ENCODE measurements at regions not wholly inside any gene's neighbourhood (a gene's known extent, or its start where the extent isn't known, plus 50 kb on each side); places are given as distances from the start of the nearest gene placed in this dataset.
"Not testable (repeated sequence)": the region's sequence is repeated elsewhere in the genome, so short reads cannot be mapped to it uniquely, and the experiment has no call there.

GRCh38 chr6:26749759-26750126 is 90.2 kb upstream of the ZNF322 start:
- not testable (repeated sequence) for H3K4me3 ChIP-seq (ENCODE audit: insufficient read depth, low read depth, low read length, poor library complexity, severe bottlenecking); H3K9me3 ChIP-seq (ENCODE audit: control insufficient read depth, low read length); H3K36me3 ChIP-seq (ENCODE audit: control insufficient read depth, insufficient read depth, low read length); H3K4me1 ChIP-seq (ENCODE audit: control insufficient read depth, insufficient read depth, low read length, poor library complexity, severe bottlenecking); H3K27ac ChIP-seq (ENCODE audit: insufficient read depth, low read length, poor library complexity, severe bottlenecking); DNase-seq
- peaks cover 10% of the 10 kb centered on the region for H3K27me3 ChIP-seq (replicated peaks; ENCODE audit: control insufficient read depth, insufficient read depth, low read length, poor library complexity, severe bottlenecking)

- Histone ChIP-seq H3K9me3 (ENCODE audit: control insufficient read depth, low read length) (no peaks in the 10 kb centered on the region), H3K27me3 (replicated peaks; ENCODE audit: control insufficient read depth, insufficient read depth, low read length, poor library complexity, severe bottlenecking) (peaks cover 12% of the 10 kb centered on the region), H3K27ac (ENCODE audit: insufficient read depth, low read length, poor library complexity, severe bottlenecking) (no peak overlapping the region), H3K36me3 (ENCODE audit: control insufficient read depth, insufficient read depth, low read length) (no peaks in the 10 kb centered on the region), H3K4me3 (ENCODE audit: insufficient read depth, low read depth, low read length, poor library complexity, severe bottlenecking) (no peak overlapping the region), H3K4me1 (ENCODE audit: control insufficient read depth, insufficient read depth, low read length, poor library complexity, severe bottlenecking) (no peaks in the 10 kb centered on the region)
- no peak for DNase-seq
Measured at GRCh38 chr6:26754212-26754611, 94.7 kb upstream of the ZNF322 start.

GRCh38 chr6:26754801-26755200 is 95.3 kb upstream of the ZNF322 start:
- H3K27ac ChIP-seq (ENCODE audit: insufficient read depth, low read length, poor library complexity, severe bottlenecking); DNase-seq; H3K36me3 ChIP-seq (ENCODE audit: control insufficient read depth, insufficient read depth, low read length); H3K4me3 ChIP-seq (ENCODE audit: insufficient read depth, low read depth, low read length, poor library complexity, severe bottlenecking); H3K4me1 ChIP-seq (ENCODE audit: control insufficient read depth, insufficient read depth, low read length, poor library complexity, severe bottlenecking); H3K9me3 ChIP-seq (ENCODE audit: control insufficient read depth, low read length): not testable (repeated sequence)
- H3K27me3 ChIP-seq (replicated peaks; ENCODE audit: control insufficient read depth, insufficient read depth, low read length, poor library complexity, severe bottlenecking), result peaks cover 12% of the 10 kb centered on the region

- peaks cover 12% of the 10 kb centered on the region for H3K27me3 ChIP-seq (replicated peaks; ENCODE audit: control insufficient read depth, insufficient read depth, low read length, poor library complexity, severe bottlenecking)
- H3K27ac ChIP-seq (ENCODE audit: insufficient read depth, low read length, poor library complexity, severe bottlenecking); H3K9me3 ChIP-seq (ENCODE audit: control insufficient read depth, low read length); H3K4me1 ChIP-seq (ENCODE audit: control insufficient read depth, insufficient read depth, low read length, poor library complexity, severe bottlenecking); H3K36me3 ChIP-seq (ENCODE audit: control insufficient read depth, insufficient read depth, low read length); H3K4me3 ChIP-seq (ENCODE audit: insufficient read depth, low read depth, low read length, poor library complexity, severe bottlenecking); DNase-seq: not testable (repeated sequence)
Measured at GRCh38 chr6:26756067-26756805, 96.7 kb upstream of the ZNF322 start.

GRCh38 chr6:26766203-26766902 is 106.8 kb upstream of the ZNF322 start:
- DNase-seq; H3K27me3 ChIP-seq (replicated peaks; ENCODE audit: control insufficient read depth, insufficient read depth, low read length, poor library complexity, severe bottlenecking); H3K27ac ChIP-seq (ENCODE audit: insufficient read depth, low read length, poor library complexity, severe bottlenecking); H3K4me1 ChIP-seq (ENCODE audit: control insufficient read depth, insufficient read depth, low read length, poor library complexity, severe bottlenecking); H3K4me3 ChIP-seq (ENCODE audit: insufficient read depth, low read depth, low read length, poor library complexity, severe bottlenecking); H3K9me3 ChIP-seq (ENCODE audit: control insufficient read depth, low read length); H3K36me3 ChIP-seq (ENCODE audit: control insufficient read depth, insufficient read depth, low read length): not testable (repeated sequence)

GRCh38 chr6:26770941-26771666 is 111.6 kb upstream of the ZNF322 start:
- H3K4me1 ChIP-seq (ENCODE audit: control insufficient read depth, insufficient read depth, low read length, poor library complexity, severe bottlenecking); H3K27me3 ChIP-seq (replicated peaks; ENCODE audit: control insufficient read depth, insufficient read depth, low read length, poor library complexity, severe bottlenecking); DNase-seq; H3K4me3 ChIP-seq (ENCODE audit: insufficient read depth, low read depth, low read length, poor library complexity, severe bottlenecking); H3K36me3 ChIP-seq (ENCODE audit: control insufficient read depth, insufficient read depth, low read length); H3K9me3 ChIP-seq (ENCODE audit: control insufficient read depth, low read length); H3K27ac ChIP-seq (ENCODE audit: insufficient read depth, low read length, poor library complexity, severe bottlenecking): not testable (repeated sequence)

GRCh38 chr6:26773414-26773813 is 113.9 kb upstream of the ZNF322 start:
- not testable (repeated sequence) for H3K4me3 ChIP-seq (ENCODE audit: insufficient read depth, low read depth, low read length, poor library complexity, severe bottlenecking); DNase-seq; H3K27ac ChIP-seq (ENCODE audit: insufficient read depth, low read length, poor library complexity, severe bottlenecking); H3K9me3 ChIP-seq (ENCODE audit: control insufficient read depth, low read length); H3K27me3 ChIP-seq (replicated peaks; ENCODE audit: control insufficient read depth, insufficient read depth, low read length, poor library complexity, severe bottlenecking); H3K4me1 ChIP-seq (ENCODE audit: control insufficient read depth, insufficient read depth, low read length, poor library complexity, severe bottlenecking); H3K36me3 ChIP-seq (ENCODE audit: control insufficient read depth, insufficient read depth, low read length)

- H3K36me3 ChIP-seq (ENCODE audit: control insufficient read depth, insufficient read depth, low read length); H3K4me1 ChIP-seq (ENCODE audit: control insufficient read depth, insufficient read depth, low read length, poor library complexity, severe bottlenecking); DNase-seq; H3K4me3 ChIP-seq (ENCODE audit: insufficient read depth, low read depth, low read length, poor library complexity, severe bottlenecking); H3K9me3 ChIP-seq (ENCODE audit: control insufficient read depth, low read length); H3K27ac ChIP-seq (ENCODE audit: insufficient read depth, low read length, poor library complexity, severe bottlenecking); H3K27me3 ChIP-seq (replicated peaks; ENCODE audit: control insufficient read depth, insufficient read depth, low read length, poor library complexity, severe bottlenecking): not testable (repeated sequence)
Measured at GRCh38 chr6:26780563-26780962, 121.0 kb upstream of the ZNF322 start.

- H3K9me3 ChIP-seq (ENCODE audit: control insufficient read depth, low read length); H3K36me3 ChIP-seq (ENCODE audit: control insufficient read depth, insufficient read depth, low read length); DNase-seq; H3K27me3 ChIP-seq (replicated peaks; ENCODE audit: control insufficient read depth, insufficient read depth, low read length, poor library complexity, severe bottlenecking); H3K27ac ChIP-seq (ENCODE audit: insufficient read depth, low read length, poor library complexity, severe bottlenecking); H3K4me3 ChIP-seq (ENCODE audit: insufficient read depth, low read depth, low read length, poor library complexity, severe bottlenecking); H3K4me1 ChIP-seq (ENCODE audit: control insufficient read depth, insufficient read depth, low read length, poor library complexity, severe bottlenecking): not testable (repeated sequence)
Measured at GRCh38 chr6:26795474-26796307, 136.1 kb upstream of the ZNF322 start.

All from effector memory CD4-positive, alpha-beta T cell (primary cell).